H1 (cell line): ENCODE measurements at regions not wholly inside any gene's neighbourhood (a gene's known extent, or its start where the extent isn't known, plus 50 kb on each side); places are given as distances from the start of the nearest gene placed in this dataset.

Experiments used
- BCL11A ChIP-seq, 2 experiments: IDR thresholded peaks; one replicate each; pipeline ENCODE4 v1.6.1; 2011; ENCODE audit warnings: low read depth in 2 of 2, low read length in 2 of 2, mild to moderate bottlenecking in 2 of 2
- CBX8 ChIP-seq: fragments of 300-800, 300-1000 bp; sonication (generic); IDR thresholded peaks from 2 replicates; pipeline ENCODE4 v1.7.1; 2016; ENCODE audit warnings: low read depth, low read length, borderline replicate concordance
- GABPA ChIP-seq: IDR thresholded peaks from 2 replicates; pipeline ENCODE4 v1.6.1; 2011; ENCODE audit warnings: mild to moderate bottlenecking, low read length, moderate library complexity, borderline replicate concordance; ENCODE audit not compliant: insufficient read depth
- JUN ChIP-seq: IDR thresholded peaks from 2 replicates; pipeline ENCODE4 v1.6.1; 2011; ENCODE audit warnings: low read depth, mild to moderate bottlenecking, improper control_type of control experiment, low read length

- TF ChIP-seq BCL11A (IDR thresholded peaks at IDR 0.05; ENCODE audit: low read depth in 2 of 2, low read length in 2 of 2) (no peak), CBX8 (no peak), JUN (no peak), GABPA (no peak)
- TF ChIP-seq, all 59 proteins: peak for 0
Measured at GRCh38 chr3:127370906-127371305, 83.1 kb upstream of the PRR20G start (continued).
